Peyer's patch (tissue), 4 donors: ENCODE measurements at regions not wholly inside any gene's neighbourhood (a gene's known extent, or its start where the extent isn't known, plus 50 kb on each side); places are given as distances from the start of the nearest gene placed in this dataset.

ENCODE experiments used
- POLR2A ChIP-seq, 2 donors: fragments of 450-650 bp; IDR thresholded peaks; one replicate each; pipeline ENCODE4 v1.5.1; 2017; ENCODE audit warnings: antibody characterized with exemption in 2 of 2, mild to moderate bottlenecking in 2 of 2, moderate library complexity in 2 of 2
- TF ChIP-seq, protein P1 (sequence below), 6 experiments: fragments of 450-650 bp in 4 of 6; fragments of 200-600 bp in 2 of 6; sonication (generic) in 1 of 6; IDR thresholded peaks; one replicate each; pipeline ENCODE4 v1.5.1; 2017 to 2019; ENCODE audit warnings: antibody characterized with exemption in 6 of 6, mild to moderate bottlenecking in 3 of 6, moderate library complexity in 1 of 6

GRCh38 chr10:4606856-4607636 is 219.0 kb upstream of the AKR1E2 start:
- TF ChIP-seq, protein P1, sequence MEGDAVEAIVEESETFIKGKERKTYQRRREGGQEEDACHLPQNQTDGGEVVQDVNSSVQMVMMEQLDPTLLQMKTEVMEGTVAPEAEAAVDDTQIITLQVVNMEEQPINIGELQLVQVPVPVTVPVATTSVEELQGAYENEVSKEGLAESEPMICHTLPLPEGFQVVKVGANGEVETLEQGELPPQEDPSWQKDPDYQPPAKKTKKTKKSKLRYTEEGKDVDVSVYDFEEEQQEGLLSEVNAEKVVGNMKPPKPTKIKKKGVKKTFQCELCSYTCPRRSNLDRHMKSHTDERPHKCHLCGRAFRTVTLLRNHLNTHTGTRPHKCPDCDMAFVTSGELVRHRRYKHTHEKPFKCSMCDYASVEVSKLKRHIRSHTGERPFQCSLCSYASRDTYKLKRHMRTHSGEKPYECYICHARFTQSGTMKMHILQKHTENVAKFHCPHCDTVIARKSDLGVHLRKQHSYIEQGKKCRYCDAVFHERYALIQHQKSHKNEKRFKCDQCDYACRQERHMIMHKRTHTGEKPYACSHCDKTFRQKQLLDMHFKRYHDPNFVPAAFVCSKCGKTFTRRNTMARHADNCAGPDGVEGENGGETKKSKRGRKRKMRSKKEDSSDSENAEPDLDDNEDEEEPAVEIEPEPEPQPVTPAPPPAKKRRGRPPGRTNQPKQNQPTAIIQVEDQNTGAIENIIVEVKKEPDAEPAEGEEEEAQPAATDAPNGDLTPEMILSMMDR (IDR thresholded peaks at IDR 0.05) = no peak
- TF ChIP-seq POLR2A (IDR thresholded peaks at IDR 0.05) = no peak
